Glutamatergic neuron (in vitro differentiated cells): ENCODE measurements at regions not wholly inside any gene's neighbourhood (a gene's known extent, or its start where the extent isn't known, plus 50 kb on each side); places are given as distances from the start of the nearest gene placed in this dataset.
A peak's percentile ranks its signal among the peaks of the same experiment; 100 is the strongest.

Experiments
- DNase-seq: peaks from one replicate; pipeline ENCODE4 v3.0.0; 2022
- H3K27ac Mint-ChIP-seq: one replicate; pipeline ENCODE4 v1.8.0; 2020; ENCODE audit warnings: mild to moderate bottlenecking, mixed read lengths, inconsistent platforms; ENCODE audit not compliant: unreplicated experiment
- H3K27me3 Mint-ChIP-seq: one replicate; pipeline ENCODE4 v1.8.0; 2020; ENCODE audit warnings: mild to moderate bottlenecking, moderate library complexity, mixed read lengths, inconsistent platforms; ENCODE audit not compliant: unreplicated experiment
- H3K36me3 Mint-ChIP-seq: one replicate; pipeline ENCODE4 v1.8.0; 2020; ENCODE audit warnings: mild to moderate bottlenecking, mixed read lengths, inconsistent platforms; ENCODE audit not compliant: unreplicated experiment
- H3K4me1 Mint-ChIP-seq: one replicate; pipeline ENCODE4 v1.8.0; 2020; ENCODE audit warnings: mild to moderate bottlenecking, low read depth, mixed read lengths, inconsistent platforms; ENCODE audit not compliant: unreplicated experiment
- H3K4me3 Mint-ChIP-seq: one replicate; pipeline ENCODE4 v1.8.0; 2020; ENCODE audit warnings: mild to moderate bottlenecking, mixed read lengths, inconsistent platforms; ENCODE audit not compliant: unreplicated experiment
- H3K9me3 Mint-ChIP-seq: one replicate; pipeline ENCODE4 v1.8.0; 2020; ENCODE audit warnings: mild to moderate bottlenecking, moderate library complexity, mixed read lengths, inconsistent platforms; ENCODE audit not compliant: unreplicated experiment
- CTCF ChIP-seq: fragments of 200-600 bp; sonication (generic); IDR thresholded peaks from one replicate; pipeline ENCODE4 v1.5.0; 2021; ENCODE audit not compliant: partially characterized antibody, unreplicated experiment

- peaks cover 24% of the 10 kb centered on the region for H3K9me3 Mint-ChIP-seq
- peaks cover 53% of the 10 kb centered on the region for H3K4me1 Mint-ChIP-seq
- no peaks in the 10 kb centered on the region for H3K36me3 Mint-ChIP-seq
- peaks cover 16% of the 10 kb centered on the region for H3K27me3 Mint-ChIP-seq
- peak overlapping the region; percentile 83 for H3K27ac Mint-ChIP-seq
- peak overlapping the region; percentile 78 for H3K4me3 Mint-ChIP-seq
- TF ChIP-seq CTCF, result no peak
- no peak for DNase-seq
These were observed 57.4 kb upstream of the ULK4 start for GRCh38 chr3:42019144-42019952.

- H3K27ac Mint-ChIP-seq, result peak overlapping the region; percentile 99
- H3K27me3 Mint-ChIP-seq, result peaks cover 27% of the 10 kb centered on the region
- DNase-seq, result peak; percentile 73
- peak overlapping the region; percentile 93 for H3K4me3 Mint-ChIP-seq
- peaks cover 30% of the 10 kb centered on the region for H3K9me3 Mint-ChIP-seq
- H3K36me3 Mint-ChIP-seq, result no peaks in the 10 kb centered on the region
- TF ChIP-seq CTCF, result no peak
- peaks cover 41% of the 10 kb centered on the region for H3K4me1 Mint-ChIP-seq
These were observed 53.1 kb upstream of the ULK4 start for GRCh38 chr3:42014921-42015533.

GRCh38 chr3:42014458-42014920 is 52.6 kb upstream of the ULK4 start:
- no peaks in the 10 kb centered on the region for H3K36me3 Mint-ChIP-seq
- peaks cover 40% of the 10 kb centered on the region for H3K4me1 Mint-ChIP-seq
- H3K27ac Mint-ChIP-seq, result peak overlapping the region; percentile 99
- H3K27me3 Mint-ChIP-seq, result peaks cover 27% of the 10 kb centered on the region
- H3K4me3 Mint-ChIP-seq, result peak overlapping the region; percentile 93
- H3K9me3 Mint-ChIP-seq, result peaks cover 30% of the 10 kb centered on the region
- DNase-seq, result no peak
- no peak for TF ChIP-seq CTCF

- H3K4me3 Mint-ChIP-seq, result peak overlapping the region; percentile 93
- H3K27ac Mint-ChIP-seq, result peak overlapping the region; percentile 99
- no peaks in the 10 kb centered on the region for H3K36me3 Mint-ChIP-seq
- H3K4me1 Mint-ChIP-seq, result peaks cover 39% of the 10 kb centered on the region
- TF ChIP-seq CTCF, result no peak
- H3K27me3 Mint-ChIP-seq, result peaks cover 27% of the 10 kb centered on the region
- peaks cover 30% of the 10 kb centered on the region for H3K9me3 Mint-ChIP-seq
- peak; percentile 45 for DNase-seq
These were observed 52.0 kb upstream of the ULK4 start for GRCh38 chr3:42013691-42014457.
